HepG2 (cell line): ENCODE measurements at regions not wholly inside any gene's neighbourhood (a gene's known extent, or its start where the extent isn't known, plus 50 kb on each side); places are given as distances from the start of the nearest gene placed in this dataset.

ENCODE experiments used
- ATAC-seq: fragments of 200-7000 bp; cut with Tn5 transposase; 3 replicates; pipeline ENCODE4 v1.9.1; 2020; ENCODE audit warnings: mild to moderate bottlenecking, moderate library complexity
- BruUV-seq: library from RNA; stranded (reverse); fragments of 400-500 nt; replicated peaks from 2 replicates; lab custom pipeline; 2021; lab: Mats Ljungman, UMichigan
- CTCF ChIA-PET: fragments of 300-600 bp; formaldehyde crosslinking; extraction: SDS; loops from one replicate; lab custom pipeline; 2021; ENCODE audit warnings: low total read pairs, inconsistent platforms, low intra/inter-chr PET ratio; lab: Yijun Ruan, JAX
- POLR2A ChIA-PET: fragments of 350-600 bp; sonication (Branson Sonifier 250); formaldehyde crosslinking; loops from one replicate; lab custom pipeline; 2020; ENCODE audit warnings: antibody characterized with exemption, inconsistent platforms; lab: Yijun Ruan, JAX
- DNase-seq: peaks from one replicate; pipeline ENCODE4 v3.0.0-alpha.2; 2015; ENCODE audit warnings: low spot score
- FAIRE-seq: peaks from 3 replicates; lab custom pipeline; 2011; peaks lifted over from hg19 to GRCh38; lab: Jason Lieb, UNC
- H2AFZ ChIP-seq: one replicate; pipeline ENCODE4 v1.6.1; 2011; ENCODE audit warnings: low read length, inconsistent platforms
- H3K27ac ChIP-seq: fragments of 300-600 bp; 3 replicates; pipeline ENCODE4 v1.8.0; 2011; ENCODE audit warnings: mixed run types, mild to moderate bottlenecking, mixed read lengths, low read length, inconsistent platforms; ENCODE audit not compliant: insufficient read depth; ENCODE audit errors: extremely low read length
- H3K27me3 ChIP-seq, 2 experiments: fragments of 200-600 bp in 1 of 2; 2 replicates in 1 of 2; 3 replicates in 1 of 2; pipeline versions ENCODE4 v1.6.0 to v1.8.0; 2011; ENCODE audit warnings: low read length in 2 of 2, mild to moderate bottlenecking in 2 of 2, moderate library complexity in 2 of 2, inconsistent platforms in 1 of 2; ENCODE audit not compliant: insufficient read depth in 2 of 2, control insufficient read depth in 1 of 2
- H3K36me3 ChIP-seq, 2 experiments: fragments of 200-600 bp in 1 of 2; replicated peaks in 1 of 2; 2 replicates in 1 of 2; 3 replicates in 1 of 2; pipeline versions ENCODE4 v1.5.1 to v1.8.0; 2011; ENCODE audit warnings: low read length in 2 of 2, inconsistent platforms in 1 of 2; ENCODE audit not compliant: insufficient read depth in 2 of 2, control insufficient read depth in 1 of 2
- H3K4me1 ChIP-seq: 2 replicates; pipeline ENCODE4 v1.5.1; 2012; ENCODE audit warnings: low read length, inconsistent platforms; ENCODE audit not compliant: insufficient read depth
- H3K4me2 ChIP-seq: 2 replicates; pipeline ENCODE4 v1.6.0; 2011; ENCODE audit warnings: low read depth, low read length, inconsistent platforms
- H3K4me3 ChIP-seq, 3 experiments: fragments of 200-600 bp in 1 of 3; sonication (generic), shearing (Covaris generic) in 1 of 3; replicated peaks in 1 of 3; 2 replicates each; pipeline ENCODE4 v1.5.1; 2011 to 2016; ENCODE audit warnings: low read length in 3 of 3, inconsistent platforms in 2 of 3, low read depth in 2 of 3, mild to moderate bottlenecking in 2 of 3, control low read depth in 1 of 3, mixed read lengths in 1 of 3; ENCODE audit not compliant: insufficient read depth in 1 of 3
- H3K79me2 ChIP-seq: one replicate; pipeline ENCODE4 v1.6.1; 2011; ENCODE audit warnings: low read length, inconsistent platforms; ENCODE audit not compliant: insufficient read depth
- H3K9ac ChIP-seq: 2 replicates; pipeline ENCODE4 v1.6.0; 2011; ENCODE audit warnings: mild to moderate bottlenecking, low read depth, low read length, inconsistent platforms; ENCODE audit not compliant: insufficient read depth
- H3K9me3 ChIP-seq: 2 replicates; pipeline ENCODE4 v1.5.1; 2012; ENCODE audit warnings: mild to moderate bottlenecking, low read length
- H4K20me1 ChIP-seq: 2 replicates; pipeline ENCODE4 v1.6.0; 2011; ENCODE audit warnings: inconsistent platforms, mild to moderate bottlenecking, low read length, moderate library complexity; ENCODE audit not compliant: insufficient read depth
- GFI1 ChIP-seq: sonication (generic); formaldehyde crosslinking; IDR thresholded peaks from 2 replicates; pipeline ENCODE4 v1.5.0; 2020; ENCODE audit warnings: missing genetic modification reagents, mild to moderate bottlenecking, borderline replicate concordance
- IRF1 ChIP-seq: sonication (generic); formaldehyde crosslinking; IDR thresholded peaks from 2 replicates; pipeline ENCODE4 v1.4.0; 2020; ENCODE audit warnings: low read depth, mild to moderate bottlenecking, missing genetic modification reagents
- ZBTB3 ChIP-seq: sonication (generic); formaldehyde crosslinking; IDR thresholded peaks from 2 replicates; pipeline ENCODE4 v1.4.0; 2020; ENCODE audit warnings: low read depth, mild to moderate bottlenecking, moderate library complexity, missing genetic modification reagents, borderline replicate concordance
- ZNF703 ChIP-seq: sonication (generic); formaldehyde crosslinking; IDR thresholded peaks from 2 replicates; pipeline ENCODE4 v1.5.1; 2020; ENCODE audit warnings: missing genetic modification reagents, mild to moderate bottlenecking, moderate library complexity, borderline replicate concordance
- ZSCAN5A ChIP-seq: sonication (generic); formaldehyde crosslinking; IDR thresholded peaks from 2 replicates; pipeline ENCODE4 v1.8.0; 2022; ENCODE audit warnings: mild to moderate bottlenecking, missing genetic modification reagents, borderline replicate concordance
- WGBS: methylation state at CpG from one replicate; pipeline ENCODE4 v1.1.6; 2017; ENCODE audit warnings: low lambda C conversion rate; 5-methylcytosine and 5-hydroxymethylcytosine counted together
- in situ Hi-C: cut with HindIII; loops from 2 replicates; pipeline ENCODE4 v1.10.0; 2017; ENCODE audit warnings: low pct_unique_long_range_greater_than_20kb; ENCODE audit not compliant: extremely low pct_ligation_motif_present
- intact Hi-C: fragments of 100-400 bp; cut with micrococcal nuclease; formaldehyde crosslinking; loops from one replicate; pipeline ENCODE4 v1.10.0; 2022; ENCODE audit not compliant: unreplicated experiment
- TF ChIP-seq, protein P1 (sequence below): sonication (generic); formaldehyde crosslinking; IDR thresholded peaks from 2 replicates; pipeline ENCODE4 v1.5.0; 2020; ENCODE audit warnings: missing genetic modification reagents

- H3K9ac ChIP-seq: no peak overlapping the region
- ATAC-seq: no peak
- no peaks in the 10 kb centered on the region for H3K79me2 ChIP-seq
- no TSS peak for BruUV-seq
- TF ChIP-seq GFI1 (no peak), ZNF703 (no peak), ZSCAN5A (no peak), ZBTB3 (CRISPR knock-in tag) (no peak), IRF1 (CRISPR knock-in tag) (no peak)
- TF ChIP-seq, protein P1, sequence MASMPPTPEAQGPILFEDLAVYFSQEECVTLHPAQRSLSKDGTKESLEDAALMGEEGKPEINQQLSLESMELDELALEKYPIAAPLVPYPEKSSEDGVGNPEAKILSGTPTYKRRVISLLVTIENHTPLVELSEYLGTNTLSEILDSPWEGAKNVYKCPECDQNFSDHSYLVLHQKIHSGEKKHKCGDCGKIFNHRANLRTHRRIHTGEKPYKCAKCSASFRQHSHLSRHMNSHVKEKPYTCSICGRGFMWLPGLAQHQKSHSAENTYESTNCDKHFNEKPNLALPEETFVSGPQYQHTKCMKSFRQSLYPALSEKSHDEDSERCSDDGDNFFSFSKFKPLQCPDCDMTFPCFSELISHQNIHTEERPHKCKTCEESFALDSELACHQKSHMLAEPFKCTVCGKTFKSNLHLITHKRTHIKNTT: no peak
- TF ChIP-seq, all 625 proteins: peak for 0
- CTCF ChIA-PET: no interaction called here
- intact Hi-C loops: no loop called here
- H3K27ac ChIP-seq: no peak overlapping the region
- no peak overlapping the region for H3K4me2 ChIP-seq
- H2AFZ ChIP-seq: no peak overlapping the region
- no peaks in the 10 kb centered on the region for H3K4me1 ChIP-seq
- DNase-seq: no peak
- in situ Hi-C loops: no loop called here
- H3K9me3 ChIP-seq: no peaks in the 10 kb centered on the region
- H3K36me3 ChIP-seq: no peaks in the 10 kb centered on the region
- no peak overlapping the region for H3K4me3 ChIP-seq
- 51% methylated on average over 2 of the region's 2 CpGs for WGBS
- FAIRE-seq: no peak
- POLR2A ChIA-PET: no interaction called here
- no peaks in the 10 kb centered on the region for H3K27me3 ChIP-seq
- no peaks in the 10 kb centered on the region for H4K20me1 ChIP-seq
These were observed 208.8 kb upstream of the ADRA1D start for GRCh38 chr20:4457566-4458543.
